Nucleus accumbens (tissue), 56 donors: ENCODE measurements at regions not wholly inside any gene's neighbourhood (a gene's known extent, or its start where the extent isn't known, plus 50 kb on each side); places are given as distances from the start of the nearest gene placed in this dataset.
"Not testable (repeated sequence)": the region's sequence is repeated elsewhere in the genome, so short reads cannot be mapped to it uniquely, and the experiment has no call there.

ENCODE experiments used
- DNase-seq, 56 donors: peaks; one replicate each; lab custom pipeline; 2025; lab: John Stamatoyannopoulos, UW

GRCh38 chr3:87437765-87438164 lies 161.4 kb upstream of the POU1F1 start:
- DNase-seq, result no peak

DNA sequence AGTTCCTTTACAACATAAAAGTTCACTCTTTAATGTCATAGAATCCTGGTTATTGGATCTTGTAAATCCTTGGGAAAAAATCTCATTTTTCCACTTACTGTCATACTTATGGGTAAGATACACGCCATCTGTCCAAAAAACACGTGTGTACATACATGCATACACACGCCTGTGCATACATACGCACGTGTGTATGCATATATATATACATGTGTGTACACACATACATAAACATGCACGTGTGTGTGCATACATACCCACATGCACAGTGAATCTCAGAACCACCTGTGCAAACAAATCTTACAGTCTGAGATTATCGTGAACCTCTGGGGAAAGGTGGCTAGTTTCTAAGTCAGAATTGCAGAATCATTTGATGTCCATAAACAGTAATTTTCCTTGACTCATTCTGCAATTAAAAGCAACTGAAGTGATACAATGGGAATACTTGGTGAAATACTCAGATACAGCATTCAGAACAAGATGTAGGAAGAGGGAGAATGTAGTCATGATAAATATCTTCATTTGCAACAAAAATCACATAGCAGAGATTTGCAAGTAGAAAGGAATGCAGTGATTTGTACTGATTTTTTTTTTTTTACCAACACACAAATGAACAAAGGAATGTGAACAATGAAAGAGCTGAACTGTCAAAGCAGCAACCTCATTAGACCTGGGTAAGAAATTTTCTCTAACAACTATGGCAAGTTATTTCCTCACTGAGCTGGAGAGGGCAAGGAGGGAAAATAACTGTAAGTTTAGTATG lies 160.6 kb upstream of the POU1F1 start:
- DNase-seq, result no peak

DNA sequence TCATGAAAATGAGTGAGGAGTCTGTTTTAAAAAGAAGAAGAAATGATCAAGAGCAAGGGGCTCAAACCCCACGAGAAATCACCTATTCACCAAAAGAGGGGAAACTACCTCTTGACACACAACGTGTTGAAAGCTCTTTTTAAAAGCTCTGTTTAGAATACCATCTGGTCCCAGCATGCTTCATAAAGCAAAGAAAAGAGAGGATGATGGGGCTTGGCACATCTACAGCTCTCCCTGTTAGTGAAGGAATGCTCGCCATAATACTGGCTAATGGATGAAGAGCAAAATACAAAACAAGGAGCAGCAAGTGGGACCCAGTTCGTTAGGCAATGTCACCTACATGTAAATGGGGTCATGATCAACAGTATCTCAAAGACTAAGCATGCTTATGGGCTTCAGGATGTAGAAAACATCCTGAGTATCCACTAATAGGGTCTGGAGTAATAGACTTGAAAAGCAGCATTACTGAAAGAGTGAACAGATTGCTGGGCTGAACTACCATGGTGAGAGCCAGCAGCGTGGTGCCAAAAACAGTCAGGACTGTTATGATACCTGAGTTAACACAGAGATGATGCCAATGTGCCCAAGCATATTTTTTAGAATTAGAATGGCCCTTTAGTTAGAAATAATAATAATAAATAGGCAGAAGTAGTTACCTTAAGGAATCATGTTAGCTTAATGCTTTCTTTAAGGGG lies 159.7 kb upstream of the POU1F1 start:
- no peak for DNase-seq

DNA sequence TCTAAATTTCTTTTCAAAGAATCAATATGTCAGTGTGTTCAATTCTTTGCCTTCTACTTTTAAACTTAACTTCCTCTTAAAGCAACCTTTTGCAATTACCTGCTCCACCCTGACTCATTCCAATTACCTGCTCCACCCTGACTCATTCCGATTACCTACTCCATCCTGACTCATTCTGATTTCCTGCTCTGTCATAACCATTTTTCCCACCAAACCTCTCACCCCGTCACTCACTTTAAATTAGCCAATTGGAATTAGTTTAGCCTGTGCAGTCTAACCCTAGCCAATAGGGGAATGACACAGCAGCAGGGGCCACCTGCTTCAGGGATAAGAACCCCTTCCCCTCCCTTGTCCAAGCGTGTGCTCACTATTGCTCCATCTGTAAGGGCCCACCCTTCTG lies 157.1 kb upstream of the POU1F1 start:
- DNase-seq, result not testable (repeated sequence)

DNA sequence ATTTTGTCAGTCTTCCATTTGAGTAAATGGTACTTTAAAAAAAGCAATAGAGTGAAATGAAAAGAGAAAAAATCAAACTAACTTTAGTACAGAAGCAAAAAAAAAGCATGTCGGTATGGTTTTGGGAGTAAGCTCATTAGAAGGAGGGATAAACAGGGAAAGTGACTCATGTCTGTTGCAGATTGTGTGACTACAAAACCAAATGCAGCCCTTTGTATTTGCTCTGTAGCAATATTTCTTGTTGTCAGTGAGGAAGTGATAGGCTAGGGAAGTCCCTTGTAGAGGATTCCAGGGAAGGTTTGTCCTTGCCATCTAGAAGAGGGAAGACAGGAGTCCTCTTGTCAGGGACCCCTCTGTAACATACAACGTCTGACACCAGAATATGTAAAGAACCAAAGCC lies 150.5 kb upstream of the POU1F1 start:
- no peak for DNase-seq

DNA sequence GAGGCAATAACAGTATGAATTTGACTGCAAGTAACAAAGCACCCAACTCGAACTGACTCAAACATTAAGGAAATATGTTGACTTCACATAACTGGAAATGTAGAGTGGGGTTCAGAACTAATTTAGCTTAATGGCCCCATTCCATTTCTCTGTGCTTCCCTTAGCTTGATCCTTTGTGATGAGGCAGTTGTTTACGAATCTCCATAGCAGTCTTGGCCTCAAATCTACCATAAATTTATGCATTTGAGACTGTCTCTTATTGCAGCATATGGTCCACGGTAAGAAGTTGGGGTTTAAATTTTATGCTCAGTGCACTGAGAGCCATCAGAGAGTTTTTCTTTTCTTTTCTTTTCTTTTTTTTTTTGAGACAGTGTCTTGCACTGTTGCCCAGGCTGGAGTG lies 148.7 kb upstream of the POU1F1 start:
- DNase-seq, result no peak

GRCh38 chr3:87423336-87423735 lies 147.0 kb upstream of the POU1F1 start:
- no peak for DNase-seq

GRCh38 chr3:87422333-87422732 lies 145.9 kb upstream of the POU1F1 start:
- no peak for DNase-seq

DNA sequence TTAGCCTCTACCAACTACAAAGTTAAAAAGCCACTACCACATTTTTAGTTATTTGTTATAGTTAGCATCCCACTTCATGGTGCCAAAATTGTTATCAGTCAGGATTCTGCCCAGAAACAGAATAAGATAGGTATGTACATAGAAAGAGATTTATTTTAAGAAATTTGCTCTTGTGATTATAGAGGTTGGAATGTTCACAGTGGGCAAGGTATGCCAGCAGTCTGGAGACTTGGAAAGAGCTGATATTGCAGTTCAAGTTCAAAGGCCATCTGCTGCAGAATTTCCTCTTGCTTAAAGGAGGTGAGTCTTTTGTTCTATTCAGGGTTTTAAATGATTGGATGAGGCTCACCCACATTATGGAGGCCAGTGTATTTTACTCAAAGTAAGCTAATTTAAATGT lies 143.8 kb upstream of the POU1F1 start:
- no peak for DNase-seq

- no peak for DNase-seq
Measured at GRCh38 chr3:87414271-87414670, 137.9 kb upstream of the POU1F1 start.

- no peak for DNase-seq
Measured at GRCh38 chr3:87413814-87414213, 137.4 kb upstream of the POU1F1 start.

DNA sequence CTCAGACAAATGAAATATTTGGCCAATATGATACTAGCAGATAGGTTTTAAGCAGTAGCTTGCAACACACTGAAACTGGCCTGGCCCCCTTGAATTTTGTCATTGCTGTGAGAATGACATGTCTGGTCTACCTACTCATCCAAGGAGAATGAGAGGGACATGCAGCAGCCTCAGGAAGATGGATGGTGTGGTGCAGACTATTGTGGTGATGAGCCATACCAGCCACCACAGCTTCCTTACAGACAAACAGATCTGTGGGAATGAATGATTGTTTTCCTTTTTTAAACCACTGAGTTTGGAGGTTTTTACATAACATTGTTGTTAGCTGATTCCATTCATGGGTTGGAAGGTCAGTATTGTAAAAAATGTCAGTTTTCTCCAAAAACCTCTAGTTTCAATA lies 133.7 kb upstream of the POU1F1 start:
- no peak for DNase-seq

GRCh38 chr3:87398168-87398801 lies 121.9 kb upstream of the POU1F1 start:
- no peak for DNase-seq

DNA sequence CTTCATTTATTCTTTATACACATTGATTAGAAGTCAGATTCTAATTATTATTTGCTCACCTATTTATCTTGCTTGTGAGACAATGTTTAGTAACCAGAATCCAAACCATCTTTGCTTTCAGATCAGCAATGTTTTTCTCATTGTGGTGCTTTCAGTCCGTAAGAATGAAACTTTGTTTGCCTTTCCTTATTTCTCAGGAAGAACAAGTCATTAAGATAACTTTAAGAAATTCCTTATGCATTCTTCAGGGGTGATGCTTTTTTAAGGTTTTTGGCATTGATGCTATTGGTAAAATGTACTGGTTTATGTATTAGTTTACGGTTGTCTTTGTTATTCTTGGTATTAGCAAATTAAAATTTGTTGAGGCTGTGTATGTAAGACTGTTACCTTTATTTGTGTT lies 120.8 kb upstream of the POU1F1 start:
- no peak for DNase-seq

DNA sequence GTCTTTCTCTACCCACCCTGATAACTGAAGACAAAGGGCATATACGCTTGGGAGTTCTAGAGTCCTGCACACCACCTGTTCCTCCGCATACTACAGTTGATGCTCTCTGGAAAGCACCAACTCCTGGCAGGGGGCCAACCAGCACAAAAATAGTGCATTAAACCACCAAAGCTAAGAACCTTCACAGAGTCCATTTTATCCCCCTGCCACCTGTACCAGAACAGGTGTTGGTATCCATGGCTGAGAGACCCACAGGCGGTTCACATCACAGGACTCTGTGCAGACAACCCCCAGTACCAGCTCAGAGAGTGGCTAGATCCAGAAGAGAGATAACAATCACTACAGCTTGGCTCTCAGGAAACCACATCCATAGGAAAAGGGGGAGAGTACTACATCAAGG lies 114.4 kb upstream of the POU1F1 start:
- no peak for DNase-seq

DNA sequence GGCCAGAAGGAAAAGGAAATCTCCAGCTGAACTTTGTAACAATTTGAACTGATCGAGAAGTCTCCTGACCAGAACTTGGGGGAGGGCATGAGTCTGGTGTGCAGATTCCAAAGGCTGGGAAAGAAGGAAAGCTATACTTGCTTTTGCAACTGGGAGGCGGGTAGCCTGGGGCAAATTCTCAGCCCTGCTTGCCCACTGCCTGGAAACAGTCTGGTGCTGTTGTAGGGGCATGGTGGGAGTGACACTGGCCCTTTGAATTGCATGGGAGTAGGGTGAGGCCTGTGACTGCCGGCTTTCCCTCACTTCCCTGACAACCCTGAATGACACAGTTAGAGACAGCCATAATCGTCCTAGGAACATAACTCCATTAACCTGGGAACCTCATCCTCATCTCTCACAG lies 114.0 kb upstream of the POU1F1 start:
- no peak for DNase-seq

DNA sequence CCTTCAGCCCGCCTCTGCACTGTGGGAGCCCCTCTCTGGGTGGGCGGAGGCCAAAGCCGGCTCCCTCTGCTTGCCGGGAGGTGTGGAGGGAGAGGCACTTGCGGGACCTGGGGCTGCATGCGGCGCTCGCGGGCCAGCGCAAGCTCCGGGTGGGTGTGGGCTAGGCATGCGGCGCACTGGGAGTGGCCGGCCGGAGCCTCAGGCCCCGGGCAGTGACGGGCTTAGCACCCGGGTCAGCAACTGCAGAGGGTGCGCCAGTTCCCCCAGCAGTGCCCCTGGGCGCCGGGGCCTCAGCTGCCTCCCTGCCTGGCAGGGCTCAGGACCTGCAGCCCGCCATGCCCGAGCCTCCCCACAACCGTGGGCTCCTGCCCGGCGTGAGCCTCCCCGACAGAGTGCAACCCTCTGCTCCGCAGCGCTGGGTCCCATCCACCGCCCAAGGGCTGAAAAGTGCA lies 98.9 kb upstream of the POU1F1 start:
- DNase-seq, result no peak

DNA sequence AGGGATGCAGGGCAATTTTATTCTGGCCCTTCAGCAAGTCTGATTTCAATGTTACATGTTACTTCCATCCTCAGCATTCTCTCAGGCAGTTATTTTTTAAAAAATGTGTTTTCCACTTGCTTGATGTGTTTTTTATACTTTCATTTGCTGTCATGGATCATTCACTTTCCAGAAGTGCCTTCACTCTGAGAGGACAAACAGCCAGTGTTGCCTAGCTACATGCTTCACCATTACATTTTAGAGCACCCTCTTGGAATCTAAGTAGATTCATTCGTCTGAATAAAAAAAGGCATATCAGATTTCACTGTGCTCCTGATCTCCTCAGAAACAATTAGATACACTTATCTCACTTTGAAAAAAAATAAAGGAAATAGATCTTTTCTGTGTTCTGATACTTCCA lies 93.6 kb upstream of the POU1F1 start:
- DNase-seq, result no peak

DNA sequence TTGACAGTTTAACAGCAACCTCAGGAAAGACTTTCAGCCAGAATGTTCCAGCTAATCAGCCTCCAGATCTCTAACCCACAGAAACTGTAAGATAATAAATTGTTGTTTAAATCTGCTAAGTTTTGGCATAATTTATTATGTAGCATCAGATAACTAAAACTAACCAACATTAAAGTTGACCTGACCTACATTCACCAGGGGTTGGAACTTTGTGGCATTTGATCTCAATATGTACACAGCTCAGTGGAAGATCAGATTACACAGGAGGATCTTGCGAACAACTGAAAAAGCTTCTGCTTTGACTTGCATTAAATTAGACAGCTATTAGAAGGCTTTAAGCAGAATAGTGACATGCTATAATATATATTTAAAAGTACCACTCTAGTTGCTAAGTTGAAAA lies 91.4 kb upstream of the POU1F1 start:
- no peak for DNase-seq

DNA sequence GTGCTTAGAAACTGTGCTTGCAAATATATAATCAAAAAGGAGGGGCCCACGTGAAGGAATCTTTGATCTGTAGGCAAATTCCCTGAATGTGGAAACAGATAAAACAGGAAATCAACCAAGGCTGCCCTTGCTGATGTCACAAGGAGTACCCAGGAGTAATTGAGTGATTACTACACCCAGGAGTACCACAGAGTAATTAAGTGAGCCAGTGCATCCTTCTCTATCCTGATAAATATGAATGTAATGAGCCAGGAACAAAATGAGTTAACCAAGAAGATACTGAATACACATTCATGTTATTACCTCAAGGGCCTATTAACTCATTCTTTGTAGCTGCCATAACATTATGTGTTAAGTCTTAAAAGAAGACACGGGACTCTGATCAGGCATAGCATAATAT lies 87.3 kb upstream of the POU1F1 start:
- DNase-seq, result no peak

DNA sequence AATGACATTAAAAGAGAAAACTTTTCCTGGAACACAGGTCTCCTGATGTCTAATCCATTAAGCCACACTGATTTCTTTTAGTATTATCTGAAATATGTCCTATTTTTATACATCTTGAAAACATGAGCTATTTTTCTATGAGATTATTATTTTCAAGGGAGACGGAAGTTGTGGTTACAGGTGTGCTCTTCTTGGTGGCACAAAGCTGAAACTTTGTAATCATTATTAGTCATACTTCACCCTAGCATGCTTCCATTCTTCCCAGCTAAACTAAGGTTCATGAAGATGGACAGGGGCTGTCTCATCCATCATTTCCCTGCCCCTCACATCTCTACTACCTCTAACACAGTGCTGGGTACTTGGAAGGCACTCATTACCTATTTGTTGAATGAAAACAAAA lies 85.6 kb upstream of the POU1F1 start:
- DNase-seq, result no peak

GRCh38 chr3:87361271-87361670 lies 84.9 kb upstream of the POU1F1 start:
- DNase-seq, result no peak
